Keratinocyte (primary cell): ENCODE measurements at regions not wholly inside any gene's neighbourhood (a gene's known extent, or its start where the extent isn't known, plus 50 kb on each side); places are given as distances from the start of the nearest gene placed in this dataset.

Experiments
- DNase-seq: peaks from one replicate; pipeline ENCODE4 v3.0.0-alpha.2; 2011; ENCODE audit warnings: low read depth, missing footprints, low spot score
- FAIRE-seq: peaks from 2 replicates; lab custom pipeline; 2011; peaks lifted over from hg19 to GRCh38; lab: Jason Lieb, UNC
- H2AFZ ChIP-seq: 2 replicates; pipeline ENCODE4 v1.6.0; 2012; ENCODE audit warnings: low read length, control low read depth, inconsistent platforms; ENCODE audit not compliant: control insufficient read depth
- H3K27ac ChIP-seq: 2 replicates; pipeline ENCODE4 v1.5.1; 2011; ENCODE audit warnings: low read length; ENCODE audit not compliant: control insufficient read depth, insufficient read depth
- H3K27me3 ChIP-seq: 3 replicates; pipeline ENCODE4 v1.6.0; 2011; ENCODE audit warnings: low read length; ENCODE audit not compliant: control insufficient read depth, insufficient read depth; ENCODE audit errors: extremely low read depth
- H3K36me3 ChIP-seq, 2 experiments: 2 replicates in 1 of 2; 3 replicates in 1 of 2; pipeline ENCODE4 v1.5.1; 2011; ENCODE audit warnings: low read length in 2 of 2, mild to moderate bottlenecking in 1 of 2; ENCODE audit not compliant: control insufficient read depth in 2 of 2, insufficient read depth in 2 of 2; ENCODE audit errors: extremely low read depth in 1 of 2
- H3K4me1 ChIP-seq: 3 replicates; pipeline ENCODE4 v1.5.1; 2011; ENCODE audit warnings: low read length; ENCODE audit not compliant: control insufficient read depth, insufficient read depth; ENCODE audit errors: extremely low read depth
- H3K4me2 ChIP-seq: 3 replicates; pipeline ENCODE4 v1.6.0; 2011; ENCODE audit warnings: low read depth, low read length; ENCODE audit not compliant: control insufficient read depth, insufficient read depth; ENCODE audit errors: extremely low read depth
- H3K4me3 ChIP-seq, 3 experiments: fragments of 200-600 bp in 1 of 3; sonication (generic) in 1 of 3; 2 replicates in 2 of 3; 3 replicates in 1 of 3; pipeline ENCODE4 v1.5.1; 2011 to 2016; ENCODE audit warnings: low read length in 3 of 3, mild to moderate bottlenecking in 3 of 3, control low read depth in 2 of 3, inconsistent platforms in 1 of 3, low read depth in 1 of 3, mixed read lengths in 1 of 3, mixed run types in 1 of 3, moderate library complexity in 1 of 3; ENCODE audit not compliant: control insufficient read depth in 2 of 3, insufficient read depth in 2 of 3; ENCODE audit errors: extremely low read depth in 1 of 3
- H3K79me2 ChIP-seq: 2 replicates; pipeline ENCODE4 v1.6.0; 2012; ENCODE audit warnings: low read length; ENCODE audit not compliant: control insufficient read depth, insufficient read depth
- H3K9ac ChIP-seq: 3 replicates; pipeline ENCODE4 v1.6.0; 2011; ENCODE audit warnings: low read length; ENCODE audit not compliant: control insufficient read depth, insufficient read depth; ENCODE audit errors: extremely low read depth
- H3K9me1 ChIP-seq: 3 replicates; pipeline ENCODE4 v1.6.0; 2011; ENCODE audit warnings: low read length; ENCODE audit not compliant: control insufficient read depth, insufficient read depth; ENCODE audit errors: extremely low read depth
- H3K9me3 ChIP-seq: 2 replicates; pipeline ENCODE4 v1.5.1; 2012; ENCODE audit warnings: low read depth, low read length; ENCODE audit not compliant: control insufficient read depth
- H4K20me1 ChIP-seq: 3 replicates; pipeline ENCODE4 v1.6.0; 2011; ENCODE audit warnings: low read length; ENCODE audit not compliant: control insufficient read depth, insufficient read depth; ENCODE audit errors: extremely low read depth
- CTCF ChIP-seq, 3 experiments: IDR thresholded peaks in 1 of 3; conservative IDR thresholded peaks in 1 of 3; optimal IDR thresholded peaks in 1 of 3; 2 replicates in 2 of 3; 3 replicates in 1 of 3; pipeline versions ENCODE3 to v1.5.1; 2011; ENCODE audit warnings: low read length in 3 of 3, mild to moderate bottlenecking in 3 of 3, moderate library complexity in 2 of 3, control low read depth in 1 of 3, inconsistent platforms in 1 of 3; ENCODE audit not compliant: insufficient read depth in 2 of 3; ENCODE audit errors: extremely low read depth in 1 of 3
- EZH2 ChIP-seq: IDR thresholded peaks from one replicate; pipeline ENCODE4 v1.6.1; 2012; ENCODE audit warnings: inconsistent platforms, mild to moderate bottlenecking, low read length, moderate library complexity
- dilution Hi-C: fragments of 300-500 bp; cut with MboI; formaldehyde crosslinking; loops from one replicate; pipeline ENCODE4 v1.7.0; 2020; ENCODE audit warnings: low sequenced_read_pairs; ENCODE audit not compliant: extremely low pct_ligation_motif_present

GRCh38 chr2:220496513-220496912 lies 869.1 kb downstream of the SLC4A3 start:
- H3K27ac ChIP-seq, result no peak overlapping the region
- no peak overlapping the region for H3K4me3 ChIP-seq
- peaks cover 10% of the 10 kb centered on the region for H3K4me1 ChIP-seq
- no peak for DNase-seq
- dilution Hi-C loops, result no loop called here
- no peak overlapping the region for H3K9ac ChIP-seq
- H3K79me2 ChIP-seq, result no peaks in the 10 kb centered on the region
- no peak for TF ChIP-seq EZH2
- no peak for TF ChIP-seq CTCF (optimal IDR thresholded peaks at IDR 0.05 in 1 of 3, IDR thresholded peaks at IDR 0.05 in 1 of 3, conservative IDR thresholded peaks at IDR 0.05 in 1 of 3; ENCODE audit: extremely low read depth in 1 of 3, insufficient read depth in 2 of 3, low read length in 3 of 3)
- no peak overlapping the region for H2AFZ ChIP-seq
- no peaks in the 10 kb centered on the region for H3K9me1 ChIP-seq
- no peak for FAIRE-seq
- H3K36me3 ChIP-seq, result no peaks in the 10 kb centered on the region
- H3K9me3 ChIP-seq, result no peaks in the 10 kb centered on the region
- H3K27me3 ChIP-seq, result no peaks in the 10 kb centered on the region
- H3K4me2 ChIP-seq, result no peak overlapping the region
- H4K20me1 ChIP-seq, result no peaks in the 10 kb centered on the region

- H3K36me3 ChIP-seq, result no peaks in the 10 kb centered on the region
- no peaks in the 10 kb centered on the region for H3K27me3 ChIP-seq
- no peak for DNase-seq
- no peak overlapping the region for H3K27ac ChIP-seq
- H3K9me3 ChIP-seq, result no peaks in the 10 kb centered on the region
- H3K4me3 ChIP-seq, result no peak overlapping the region
- no peak overlapping the region for H3K4me2 ChIP-seq
- FAIRE-seq, result peak; percentile 90
- H4K20me1 ChIP-seq, result no peaks in the 10 kb centered on the region
- dilution Hi-C loops, result no loop called here
- no peaks in the 10 kb centered on the region for H3K79me2 ChIP-seq
- H3K4me1 ChIP-seq, result peaks cover 6% of the 10 kb centered on the region
- H2AFZ ChIP-seq, result no peak overlapping the region
- TF ChIP-seq EZH2 (no peak), CTCF (optimal IDR thresholded peaks at IDR 0.05 in 1 of 3, IDR thresholded peaks at IDR 0.05 in 1 of 3, conservative IDR thresholded peaks at IDR 0.05 in 1 of 3; ENCODE audit: extremely low read depth in 1 of 3, insufficient read depth in 2 of 3, low read length in 3 of 3) (no peak)
- H3K9ac ChIP-seq, result no peak overlapping the region
- H3K9me1 ChIP-seq, result no peaks in the 10 kb centered on the region
Observed at GRCh38 chr2:220499225-220499624, 871.8 kb downstream of the SLC4A3 start.
